ENCODE measurements at regions not wholly inside any gene's neighbourhood (a gene's known extent, or its start where the extent isn't known, plus 50 kb on each side); places are given as distances from the start of the nearest gene placed in this dataset.

GRCh38 chr4:108224611-108225053, 55.9 kb upstream of the LEF1 start:
- H3K4me3 ChIP-seq (ENCODE audit: low read depth, low read length) = no peak overlapping the region
- no peak for TF ChIP-seq CTCF (IDR thresholded peaks at IDR 0.05; ENCODE audit: insufficient read depth, low read depth, low read length, missing control alignments)
- DNase-seq (ENCODE audit: low read depth) = no peak

- DNase-seq (ENCODE audit: low read depth) = no peak
- no peak for TF ChIP-seq CTCF (IDR thresholded peaks at IDR 0.05; ENCODE audit: insufficient read depth, low read depth, low read length, missing control alignments)
- H3K4me3 ChIP-seq (ENCODE audit: low read depth, low read length) = no peak overlapping the region
These were observed 54.6 kb upstream of the LEF1 start for GRCh38 chr4:108223313-108223712.

GRCh38 chr4:108219998-108220397, 51.3 kb upstream of the LEF1 start:
- H3K4me3 ChIP-seq (ENCODE audit: low read depth, low read length) = no peak overlapping the region
- no peak for DNase-seq (ENCODE audit: low read depth)
- TF ChIP-seq CTCF (IDR thresholded peaks at IDR 0.05; ENCODE audit: insufficient read depth, low read depth, low read length, missing control alignments) = no peak

Measured in GM12865 (cell line).